ENCODE measurements at regions not wholly inside any gene's neighbourhood (a gene's known extent, or its start where the extent isn't known, plus 50 kb on each side); places are given as distances from the start of the nearest gene placed in this dataset.

DNA sequence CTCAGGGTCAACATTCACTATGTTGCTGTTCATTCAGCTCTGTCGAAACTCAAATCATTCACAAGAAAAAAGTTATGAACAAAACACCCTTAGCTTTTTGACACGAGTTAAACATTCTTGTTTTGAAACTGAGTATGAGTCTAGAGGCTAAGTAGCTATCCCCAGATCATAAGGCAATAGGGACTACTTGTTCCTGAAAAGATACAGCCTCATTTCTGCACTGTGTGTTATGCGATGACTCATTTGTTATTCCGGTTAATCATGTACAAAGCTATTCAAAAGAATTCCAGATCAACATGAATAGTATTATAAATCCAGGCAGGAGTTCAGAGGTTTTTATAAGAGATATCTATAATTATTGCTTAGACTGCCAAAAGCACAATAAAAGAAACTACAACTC is 908.0 kb downstream of the QKI start:
- TF ChIP-seq, protein P1, sequence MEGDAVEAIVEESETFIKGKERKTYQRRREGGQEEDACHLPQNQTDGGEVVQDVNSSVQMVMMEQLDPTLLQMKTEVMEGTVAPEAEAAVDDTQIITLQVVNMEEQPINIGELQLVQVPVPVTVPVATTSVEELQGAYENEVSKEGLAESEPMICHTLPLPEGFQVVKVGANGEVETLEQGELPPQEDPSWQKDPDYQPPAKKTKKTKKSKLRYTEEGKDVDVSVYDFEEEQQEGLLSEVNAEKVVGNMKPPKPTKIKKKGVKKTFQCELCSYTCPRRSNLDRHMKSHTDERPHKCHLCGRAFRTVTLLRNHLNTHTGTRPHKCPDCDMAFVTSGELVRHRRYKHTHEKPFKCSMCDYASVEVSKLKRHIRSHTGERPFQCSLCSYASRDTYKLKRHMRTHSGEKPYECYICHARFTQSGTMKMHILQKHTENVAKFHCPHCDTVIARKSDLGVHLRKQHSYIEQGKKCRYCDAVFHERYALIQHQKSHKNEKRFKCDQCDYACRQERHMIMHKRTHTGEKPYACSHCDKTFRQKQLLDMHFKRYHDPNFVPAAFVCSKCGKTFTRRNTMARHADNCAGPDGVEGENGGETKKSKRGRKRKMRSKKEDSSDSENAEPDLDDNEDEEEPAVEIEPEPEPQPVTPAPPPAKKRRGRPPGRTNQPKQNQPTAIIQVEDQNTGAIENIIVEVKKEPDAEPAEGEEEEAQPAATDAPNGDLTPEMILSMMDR (IDR thresholded peaks at IDR 0.05; ENCODE audit: control extremely low read depth, extremely low read depth, low read depth, missing control alignments), result no peak
- ChIA-PET POLR2A (interaction anchor here (0.5 kb wide), 1 partner anchor 100 kb away, joined by 3 read pairs; no protein-coding TSS in a partner anchor), CTCF (interaction anchor here (1.0 to 1.9 kb wide), 3 partner anchors 10 to 27 kb away, joined by 3 to 5 read pairs (median 3); no protein-coding TSS in a partner anchor)
- no peak for DNase-seq (ENCODE audit: extremely low spot score)

DNA sequence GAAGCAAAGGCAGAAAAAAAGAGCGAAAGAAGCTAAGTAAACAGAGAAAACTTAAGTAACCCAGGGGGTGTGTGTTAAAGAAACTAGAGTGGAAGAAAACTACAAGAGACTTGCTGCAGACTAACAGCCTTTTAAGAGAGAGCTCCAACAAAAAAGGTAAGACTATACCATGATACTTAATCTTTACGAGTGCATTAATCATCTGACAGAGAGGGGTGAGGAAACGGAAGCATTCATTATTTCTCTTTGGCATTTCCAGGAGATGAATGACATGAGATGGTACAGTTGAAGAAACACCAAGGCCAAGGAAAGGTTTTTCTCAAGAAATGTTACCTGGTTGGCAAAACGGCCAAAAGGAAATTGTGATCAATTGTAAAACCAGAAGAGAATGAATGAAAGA is 906.8 kb downstream of the QKI start:
- CTCF ChIA-PET, result interaction anchor here (0.7 kb wide), 1 partner anchor 1314 kb away, joined by 3 read pairs; no protein-coding TSS in a partner anchor
- TF ChIP-seq, protein P1 (IDR thresholded peaks at IDR 0.05; ENCODE audit: control extremely low read depth, extremely low read depth, low read depth, missing control alignments), result no peak
- POLR2A ChIA-PET, result no interaction called here
- DNase-seq (ENCODE audit: extremely low spot score), result no peak

- ChIA-PET POLR2A (no interaction called here), CTCF (interaction anchor here (0.8 kb wide), 1 partner anchor 11 kb away, joined by 3 read pairs; no protein-coding TSS in a partner anchor)
- DNase-seq (ENCODE audit: extremely low spot score), result no peak
- TF ChIP-seq, protein P1 (IDR thresholded peaks at IDR 0.05; ENCODE audit: control extremely low read depth, extremely low read depth, low read depth, missing control alignments), result no peak
Measured at GRCh38 chr6:164315376-164315775, 900.9 kb downstream of the QKI start.

GRCh38 chr6:164308339-164308738 is 893.8 kb downstream of the QKI start:
- no peak for DNase-seq (ENCODE audit: extremely low spot score)
- ChIA-PET CTCF (no interaction called here), POLR2A (no interaction called here)
- TF ChIP-seq, protein P1 (IDR thresholded peaks at IDR 0.05; ENCODE audit: control extremely low read depth, extremely low read depth, low read depth, missing control alignments), result no peak

GRCh38 chr6:164303102-164303964 is 888.8 kb downstream of the QKI start:
- no peak for DNase-seq (ENCODE audit: extremely low spot score)
- POLR2A ChIA-PET, result no interaction called here
- TF ChIP-seq, protein P1 (IDR thresholded peaks at IDR 0.05; ENCODE audit: control extremely low read depth, extremely low read depth, low read depth, missing control alignments), result no peak
- CTCF ChIA-PET, result no interaction called here

- TF ChIP-seq, protein P1 (IDR thresholded peaks at IDR 0.05; ENCODE audit: control extremely low read depth, extremely low read depth, low read depth, missing control alignments), result no peak
- ChIA-PET POLR2A (no interaction called here), CTCF (interaction anchor here (1.5 kb wide), 2 partner anchors 9 to 10 kb away, joined by 3 to 9 read pairs; no protein-coding TSS in a partner anchor)
- DNase-seq (ENCODE audit: extremely low spot score), result no peak
Measured at GRCh38 chr6:164296411-164296810, 881.9 kb downstream of the QKI start.

All from GM10248 (cell line).